ENCODE measurements at regions not wholly inside any gene's neighbourhood (a gene's known extent, or its start where the extent isn't known, plus 50 kb on each side); places are given as distances from the start of the nearest gene placed in this dataset.

GRCh38 chr4:176014583-176015108, 51.0 kb upstream of the WDR17 start:
- no peak for DNase-seq
